ENCODE measurements at regions not wholly inside any gene's neighbourhood (a gene's known extent, or its start where the extent isn't known, plus 50 kb on each side); places are given as distances from the start of the nearest gene placed in this dataset.

DNA sequence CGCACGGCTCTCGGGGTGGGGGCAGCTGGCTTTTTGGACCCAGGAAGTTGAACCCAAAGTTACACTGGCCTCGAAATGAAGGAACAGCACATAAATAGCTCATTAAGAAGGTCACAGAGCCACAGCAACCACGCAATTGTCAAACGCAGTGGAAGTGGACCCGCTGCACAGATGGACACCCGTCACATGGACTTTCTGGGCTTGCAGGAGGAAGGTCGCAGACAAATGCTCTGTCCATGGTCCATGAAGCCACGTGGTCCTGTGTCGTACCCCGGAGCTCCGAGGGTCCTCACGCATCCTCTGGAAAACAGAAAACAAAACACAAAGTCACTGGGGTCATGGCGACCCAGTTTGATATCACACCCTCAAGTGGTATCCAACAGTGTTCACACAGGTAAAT is 308.1 kb upstream of the SALL3 start:
- H3K27me3 ChIP-seq (ENCODE audit: insufficient read depth, low read length): no peaks in the 10 kb centered on the region
- no peaks in the 10 kb centered on the region for H3K36me3 ChIP-seq (ENCODE audit: insufficient read depth, low read length)
- no peaks in the 10 kb centered on the region for H3K79me2 ChIP-seq (ENCODE audit: control insufficient read depth, insufficient read depth, low read length, unreplicated experiment)
- H3K27ac ChIP-seq (ENCODE audit: low read depth, low read length): no peak overlapping the region
- H2AFZ ChIP-seq (ENCODE audit: low read length, unreplicated experiment): no peak overlapping the region
- no peaks in the 10 kb centered on the region for H3K4me1 ChIP-seq (ENCODE audit: control insufficient read depth, insufficient read depth, low read length, unreplicated experiment)
- H3K4me3 ChIP-seq (ENCODE audit: low read depth, low read length): no peak overlapping the region

DNA sequence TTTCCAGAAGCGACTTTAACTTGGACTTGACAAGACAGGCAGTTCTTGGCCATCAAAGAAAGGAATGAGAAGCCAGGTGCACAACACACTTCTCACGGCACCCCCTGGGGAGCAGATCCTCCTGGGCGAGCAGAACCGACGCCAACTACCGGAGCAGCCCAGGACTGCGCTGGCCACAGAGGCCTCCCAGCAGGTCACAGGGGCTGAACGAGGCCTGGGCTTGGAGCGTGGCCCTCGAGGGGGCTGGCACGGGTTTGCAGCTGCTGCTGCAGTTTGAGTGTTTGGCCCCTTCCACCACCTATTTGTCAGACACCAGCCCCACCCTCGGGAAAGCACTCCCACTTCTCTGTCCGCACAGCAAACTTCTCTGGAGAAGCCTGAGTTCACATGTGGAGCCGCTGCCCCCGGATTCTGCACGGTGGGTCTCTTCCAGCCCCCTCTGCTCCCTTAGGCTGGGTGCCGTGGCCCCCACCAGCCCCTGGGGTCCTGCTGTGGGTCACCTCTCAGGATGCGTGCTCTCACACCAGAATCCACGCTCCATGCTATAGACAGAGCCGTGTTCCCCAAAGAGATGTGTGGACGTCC is 306.7 kb upstream of the SALL3 start:
- H3K36me3 ChIP-seq (ENCODE audit: insufficient read depth, low read length): no peaks in the 10 kb centered on the region
- H3K4me3 ChIP-seq (ENCODE audit: low read depth, low read length): no peak overlapping the region
- H3K27ac ChIP-seq (ENCODE audit: low read depth, low read length): no peak overlapping the region
- no peaks in the 10 kb centered on the region for H3K4me1 ChIP-seq (ENCODE audit: control insufficient read depth, insufficient read depth, low read length, unreplicated experiment)
- H3K27me3 ChIP-seq (ENCODE audit: insufficient read depth, low read length): no peaks in the 10 kb centered on the region
- H3K79me2 ChIP-seq (ENCODE audit: control insufficient read depth, insufficient read depth, low read length, unreplicated experiment): no peaks in the 10 kb centered on the region
- no peak overlapping the region for H2AFZ ChIP-seq (ENCODE audit: low read length, unreplicated experiment)

DNA sequence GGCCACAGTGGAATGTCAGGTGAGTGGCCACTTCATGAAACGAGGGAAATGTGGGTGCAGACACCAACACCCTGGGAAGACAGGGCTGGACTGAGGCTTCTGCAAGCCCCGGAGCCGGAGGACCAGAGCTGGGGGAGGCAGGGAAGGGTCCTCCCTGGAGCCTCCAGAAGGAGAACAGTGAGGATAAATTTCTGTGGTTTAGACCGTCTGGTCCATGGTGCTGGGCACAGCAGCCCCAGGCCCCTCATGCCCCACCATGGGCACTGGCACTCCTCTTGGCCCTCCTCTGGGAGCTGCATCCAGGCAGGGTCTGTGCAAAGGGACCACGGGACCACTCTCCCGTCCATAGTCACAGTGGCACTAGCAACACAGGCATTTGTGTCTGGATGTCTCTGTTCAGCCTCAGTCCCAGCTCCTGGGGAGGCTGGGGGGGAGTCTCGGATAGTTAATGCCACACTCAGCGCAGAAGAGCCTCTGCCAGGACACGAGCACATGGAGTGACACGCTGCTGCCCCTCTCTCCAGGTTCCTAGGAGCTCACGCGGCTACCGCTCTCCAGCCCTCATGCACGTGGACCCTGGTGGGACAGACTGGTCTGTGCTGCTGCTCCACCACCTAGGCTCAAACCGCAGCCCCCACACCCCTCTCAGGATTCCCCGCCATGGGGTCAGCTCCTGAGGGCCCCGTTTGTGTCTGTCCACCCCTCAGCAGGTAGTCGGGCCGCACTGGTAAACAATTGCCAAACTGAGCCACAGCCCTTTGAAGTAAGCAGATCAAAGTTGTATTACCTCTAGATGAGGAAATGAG is 305.9 kb upstream of the SALL3 start:
- Histone ChIP-seq H3K27me3 (ENCODE audit: insufficient read depth, low read length) (no peaks in the 10 kb centered on the region), H3K27ac (ENCODE audit: low read depth, low read length) (no peak overlapping the region), H3K4me1 (ENCODE audit: control insufficient read depth, insufficient read depth, low read length, unreplicated experiment) (no peaks in the 10 kb centered on the region), H2AFZ (ENCODE audit: low read length, unreplicated experiment) (no peak overlapping the region), H3K79me2 (ENCODE audit: control insufficient read depth, insufficient read depth, low read length, unreplicated experiment) (no peaks in the 10 kb centered on the region), H3K36me3 (ENCODE audit: insufficient read depth, low read length) (no peaks in the 10 kb centered on the region), H3K4me3 (ENCODE audit: low read depth, low read length) (no peak overlapping the region)

- no peaks in the 10 kb centered on the region for H3K79me2 ChIP-seq (ENCODE audit: control insufficient read depth, insufficient read depth, low read length, unreplicated experiment)
- no peaks in the 10 kb centered on the region for H3K36me3 ChIP-seq (ENCODE audit: insufficient read depth, low read length)
- H2AFZ ChIP-seq (ENCODE audit: low read length, unreplicated experiment): no peak overlapping the region
- H3K27me3 ChIP-seq (ENCODE audit: insufficient read depth, low read length): no peaks in the 10 kb centered on the region
- no peaks in the 10 kb centered on the region for H3K4me1 ChIP-seq (ENCODE audit: control insufficient read depth, insufficient read depth, low read length, unreplicated experiment)
- H3K4me3 ChIP-seq (ENCODE audit: low read depth, low read length): no peak overlapping the region
- no peak overlapping the region for H3K27ac ChIP-seq (ENCODE audit: low read depth, low read length)
Observed at GRCh38 chr18:78675231-78675630, 304.4 kb upstream of the SALL3 start.

DNA sequence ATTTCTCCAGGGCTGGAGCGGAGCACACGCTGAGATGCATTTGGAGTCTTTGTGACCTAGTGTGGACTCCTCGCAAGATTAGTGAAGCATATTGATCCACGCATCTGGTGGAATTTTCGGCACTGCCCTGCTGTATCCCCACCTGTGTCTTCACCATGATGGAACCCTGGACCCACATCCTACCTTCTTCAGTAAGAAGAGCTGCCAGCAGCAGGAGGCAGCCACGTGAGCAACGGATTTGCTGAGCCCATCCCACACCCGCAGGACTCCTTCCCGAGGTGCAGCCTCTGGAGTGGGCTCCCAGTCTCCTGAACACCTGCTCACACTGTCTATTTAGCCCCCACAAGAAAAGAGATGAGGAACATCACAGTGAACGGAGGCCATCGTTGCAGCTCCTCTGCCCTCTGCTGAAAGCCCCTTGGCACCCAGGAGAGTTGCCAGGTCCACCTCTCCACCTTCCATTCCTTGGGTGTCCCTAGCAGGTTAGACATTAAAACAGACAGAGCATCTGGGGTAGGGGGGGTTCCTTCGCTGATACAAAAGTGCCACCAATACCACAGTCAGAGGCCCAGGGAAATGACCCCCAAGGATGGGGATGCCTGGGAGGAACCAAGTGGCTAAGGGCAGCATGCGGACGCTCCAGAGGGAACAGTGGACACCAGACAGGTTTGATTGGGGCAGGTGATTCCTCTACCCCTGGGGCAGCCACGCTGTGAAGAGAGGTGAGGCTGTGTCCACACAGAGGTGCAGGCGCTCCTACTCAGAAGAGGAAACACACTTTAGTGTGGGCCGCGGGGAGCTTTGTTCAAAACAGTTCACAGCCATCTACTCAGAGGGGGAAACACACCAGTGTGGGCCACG is 302.8 kb upstream of the SALL3 start:
- H3K4me1 ChIP-seq (ENCODE audit: control insufficient read depth, insufficient read depth, low read length, unreplicated experiment): no peaks in the 10 kb centered on the region
- no peaks in the 10 kb centered on the region for H3K36me3 ChIP-seq (ENCODE audit: insufficient read depth, low read length)
- no peaks in the 10 kb centered on the region for H3K79me2 ChIP-seq (ENCODE audit: control insufficient read depth, insufficient read depth, low read length, unreplicated experiment)
- H3K4me3 ChIP-seq (ENCODE audit: low read depth, low read length): no peak overlapping the region
- H3K27ac ChIP-seq (ENCODE audit: low read depth, low read length): no peak overlapping the region
- no peak overlapping the region for H2AFZ ChIP-seq (ENCODE audit: low read length, unreplicated experiment)
- no peaks in the 10 kb centered on the region for H3K27me3 ChIP-seq (ENCODE audit: insufficient read depth, low read length)

DNA sequence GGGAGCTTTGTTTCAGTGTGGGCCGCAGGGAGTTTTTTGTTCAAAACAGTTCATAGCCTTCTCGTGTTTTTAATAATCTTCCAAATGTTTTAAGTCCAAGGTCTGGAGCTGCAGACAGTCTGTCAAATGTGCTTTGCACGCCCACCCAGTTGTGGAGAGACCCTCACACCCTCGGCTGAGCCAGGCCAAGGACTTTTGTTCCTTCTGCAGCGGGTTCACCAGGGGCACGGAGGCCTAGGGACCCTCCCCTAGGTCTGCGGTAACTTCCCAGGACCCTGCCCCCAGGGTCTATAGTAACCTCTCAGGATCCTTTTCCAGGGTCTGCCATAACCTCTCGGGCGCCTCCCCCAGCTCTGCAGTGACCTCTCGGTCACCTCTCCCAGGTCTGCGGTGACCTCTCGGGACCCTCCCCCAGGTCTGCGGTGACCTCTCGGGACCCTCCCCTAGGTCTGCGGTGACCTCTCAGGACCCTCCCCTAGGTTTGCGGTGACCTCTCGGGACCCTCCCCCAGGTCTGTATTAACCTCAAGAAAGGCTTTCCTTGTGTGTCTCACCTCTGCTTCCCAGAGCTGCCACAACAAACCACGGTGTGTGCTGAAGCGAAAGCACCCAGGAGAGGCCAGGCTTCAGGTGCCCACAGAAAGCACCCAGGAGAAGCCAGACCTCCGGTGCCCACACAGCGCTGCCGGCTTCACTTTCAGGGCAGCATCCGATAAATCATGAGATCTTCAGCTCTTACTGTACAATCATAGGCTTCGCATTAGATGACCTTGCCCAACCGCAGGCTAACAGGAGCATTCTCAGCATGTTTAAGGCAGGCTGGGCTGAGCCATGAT is 301.9 kb upstream of the SALL3 start:
- H3K27ac ChIP-seq (ENCODE audit: low read depth, low read length): no peak overlapping the region
- H2AFZ ChIP-seq (ENCODE audit: low read length, unreplicated experiment): no peak overlapping the region
- no peaks in the 10 kb centered on the region for H3K27me3 ChIP-seq (ENCODE audit: insufficient read depth, low read length)
- no peak overlapping the region for H3K4me3 ChIP-seq (ENCODE audit: low read depth, low read length)
- H3K36me3 ChIP-seq (ENCODE audit: insufficient read depth, low read length): no peaks in the 10 kb centered on the region
- H3K4me1 ChIP-seq (ENCODE audit: control insufficient read depth, insufficient read depth, low read length, unreplicated experiment): no peaks in the 10 kb centered on the region
- no peaks in the 10 kb centered on the region for H3K79me2 ChIP-seq (ENCODE audit: control insufficient read depth, insufficient read depth, low read length, unreplicated experiment)

DNA sequence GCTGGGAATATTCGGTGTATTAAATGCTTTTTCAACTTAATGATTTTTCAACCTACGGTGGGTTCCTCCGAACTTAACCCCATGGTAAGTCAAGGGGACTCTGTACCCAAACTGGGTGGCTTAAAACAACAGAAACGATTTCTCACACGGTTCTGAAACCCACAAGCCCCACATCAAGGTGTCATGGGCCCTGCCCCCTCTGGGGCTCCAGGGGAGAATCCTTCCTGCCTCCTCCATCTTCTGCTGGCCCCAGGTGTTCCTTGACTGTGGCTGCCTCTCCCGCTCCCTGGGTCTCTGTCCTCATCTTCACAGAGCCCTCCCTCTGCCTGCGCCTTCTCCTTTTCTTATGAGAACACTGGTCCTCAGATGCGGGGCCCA is 301.3 kb upstream of the SALL3 start:
- Histone ChIP-seq H3K79me2 (ENCODE audit: control insufficient read depth, insufficient read depth, low read length, unreplicated experiment) (no peaks in the 10 kb centered on the region), H3K27me3 (ENCODE audit: insufficient read depth, low read length) (no peaks in the 10 kb centered on the region), H3K27ac (ENCODE audit: low read depth, low read length) (no peak overlapping the region), H3K36me3 (ENCODE audit: insufficient read depth, low read length) (no peaks in the 10 kb centered on the region), H3K4me1 (ENCODE audit: control insufficient read depth, insufficient read depth, low read length, unreplicated experiment) (no peaks in the 10 kb centered on the region), H2AFZ (ENCODE audit: low read length, unreplicated experiment) (no peak overlapping the region), H3K4me3 (ENCODE audit: low read depth, low read length) (no peak overlapping the region)

DNA sequence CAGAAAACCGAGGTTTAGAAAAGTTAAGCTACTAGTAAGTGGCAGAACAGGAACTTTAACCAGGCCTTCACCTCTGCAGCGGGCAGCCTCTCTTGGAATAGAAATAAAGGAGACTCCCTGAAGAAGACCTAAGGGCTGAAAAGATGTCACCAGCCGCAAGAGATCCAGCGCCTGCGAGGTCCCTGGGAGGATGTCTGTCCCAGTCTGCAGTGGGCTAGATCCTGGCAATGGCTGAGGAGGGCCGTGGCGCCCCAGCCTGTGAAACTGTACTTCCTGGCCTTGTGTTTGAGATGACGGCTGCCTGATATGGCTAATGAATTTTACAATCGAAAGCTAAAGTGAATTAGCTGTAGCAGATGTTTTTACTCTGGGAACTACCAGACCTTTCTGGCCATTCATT is 300.6 kb upstream of the SALL3 start:
- no peak overlapping the region for H3K27ac ChIP-seq (ENCODE audit: low read depth, low read length)
- no peak overlapping the region for H3K4me3 ChIP-seq (ENCODE audit: low read depth, low read length)
- no peaks in the 10 kb centered on the region for H3K27me3 ChIP-seq (ENCODE audit: insufficient read depth, low read length)
- H3K4me1 ChIP-seq (ENCODE audit: control insufficient read depth, insufficient read depth, low read length, unreplicated experiment): no peaks in the 10 kb centered on the region
- no peaks in the 10 kb centered on the region for H3K79me2 ChIP-seq (ENCODE audit: control insufficient read depth, insufficient read depth, low read length, unreplicated experiment)
- H2AFZ ChIP-seq (ENCODE audit: low read length, unreplicated experiment): no peak overlapping the region
- H3K36me3 ChIP-seq (ENCODE audit: insufficient read depth, low read length): no peaks in the 10 kb centered on the region

- H3K27me3 ChIP-seq (ENCODE audit: insufficient read depth, low read length): no peaks in the 10 kb centered on the region
- H3K27ac ChIP-seq (ENCODE audit: low read depth, low read length): no peak overlapping the region
- no peak overlapping the region for H2AFZ ChIP-seq (ENCODE audit: low read length, unreplicated experiment)
- no peaks in the 10 kb centered on the region for H3K4me1 ChIP-seq (ENCODE audit: control insufficient read depth, insufficient read depth, low read length, unreplicated experiment)
- H3K36me3 ChIP-seq (ENCODE audit: insufficient read depth, low read length): no peaks in the 10 kb centered on the region
- H3K79me2 ChIP-seq (ENCODE audit: control insufficient read depth, insufficient read depth, low read length, unreplicated experiment): no peaks in the 10 kb centered on the region
- H3K4me3 ChIP-seq (ENCODE audit: low read depth, low read length): no peak overlapping the region
Observed at GRCh38 chr18:78679613-78680260, 299.9 kb upstream of the SALL3 start.

- no peak overlapping the region for H3K27ac ChIP-seq (ENCODE audit: low read depth, low read length)
- H3K4me3 ChIP-seq (ENCODE audit: low read depth, low read length): no peak overlapping the region
- no peak overlapping the region for H2AFZ ChIP-seq (ENCODE audit: low read length, unreplicated experiment)
- no peaks in the 10 kb centered on the region for H3K27me3 ChIP-seq (ENCODE audit: insufficient read depth, low read length)
- no peaks in the 10 kb centered on the region for H3K4me1 ChIP-seq (ENCODE audit: control insufficient read depth, insufficient read depth, low read length, unreplicated experiment)
- no peaks in the 10 kb centered on the region for H3K79me2 ChIP-seq (ENCODE audit: control insufficient read depth, insufficient read depth, low read length, unreplicated experiment)
- H3K36me3 ChIP-seq (ENCODE audit: insufficient read depth, low read length): no peaks in the 10 kb centered on the region
Observed at GRCh38 chr18:78681396-78681795, 298.2 kb upstream of the SALL3 start.
